PC-9 (cell line): ENCODE measurements at regions not wholly inside any gene's neighbourhood (a gene's known extent, or its start where the extent isn't known, plus 50 kb on each side); places are given as distances from the start of the nearest gene placed in this dataset.

Experiments
- BruUV-seq: library from RNA; stranded (reverse); fragments of 400-500 nt; replicated peaks from 2 replicates; lab custom pipeline; 2021; lab: Mats Ljungman, UMichigan
- CTCF ChIA-PET: fragments of 300-600 bp; sonication (Branson Sonifier 250); formaldehyde crosslinking; loops from one replicate; lab custom pipeline; 2022; ENCODE audit warnings: antibody characterized with exemption; lab: Charles Lee
- POLR2A ChIA-PET: fragments of 300-600 bp; sonication (Branson Sonifier 250); formaldehyde crosslinking; loops from one replicate; lab custom pipeline; 2022; ENCODE audit warnings: antibody characterized with exemption; ENCODE audit not compliant: unreplicated experiment; lab: Charles Lee
- DNase-seq, 2 experiments: peaks; one replicate each; pipeline versions ENCODE4 v3.0.0 to v3.0.0-alpha.2; 2015 to 2022; ENCODE audit warnings: mixed read lengths in 1 of 2
- H2AFZ ChIP-seq: fragments of 200-600 bp; sonication (generic); 2 replicates; pipeline ENCODE4 v1.8.1; 2017; ENCODE audit warnings: antibody characterized with exemption
- H3F3A ChIP-seq: fragments of 200-600 bp; sonication (generic); 2 replicates; pipeline ENCODE4 v1.8.1; 2017; ENCODE audit warnings: antibody characterized with exemption, mild to moderate bottlenecking, low read depth; ENCODE audit not compliant: insufficient read depth
- H3K27ac ChIP-seq: fragments of 200-600 bp; sonication (generic); 2 replicates; pipeline ENCODE4 v1.6.1; 2016; ENCODE audit warnings: mixed run types
- H3K27me3 ChIP-seq: fragments of 200-600 bp; sonication (generic); 2 replicates; pipeline ENCODE4 v1.6.1; 2016; ENCODE audit warnings: low read depth, mixed run types; ENCODE audit not compliant: insufficient read depth
- H3K36me3 ChIP-seq: fragments of 200-600 bp; sonication (generic); 2 replicates; pipeline ENCODE4 v1.6.1; 2016; ENCODE audit warnings: low read depth, mixed run types
- H3K4me1 ChIP-seq: fragments of 200-600 bp; sonication (generic); replicated peaks from 2 replicates; pipeline ENCODE4 v1.6.1; 2016; ENCODE audit warnings: mixed run types; ENCODE audit not compliant: insufficient read depth
- H3K4me2 ChIP-seq: fragments of 200-600 bp; sonication (generic); 2 replicates; pipeline ENCODE4 v1.6.1; 2017; ENCODE audit warnings: mixed run types
- H3K4me3 ChIP-seq: fragments of 200-600 bp; sonication (generic); 2 replicates; pipeline ENCODE4 v1.6.1; 2016; ENCODE audit warnings: mixed run types
- H3K79me2 ChIP-seq: fragments of 200-600 bp; sonication (generic); 2 replicates; pipeline ENCODE4 v1.6.1; 2017; ENCODE audit warnings: low read depth, mixed run types
- H3K9me2 ChIP-seq: fragments of 200-600 bp; sonication (generic); 2 replicates; pipeline ENCODE4 v1.8.1; 2017; ENCODE audit warnings: mild to moderate bottlenecking; ENCODE audit not compliant: insufficient read depth
- H3K9me3 ChIP-seq: fragments of 200-600 bp; sonication (generic); 2 replicates; pipeline ENCODE4 v1.8.1; 2016; ENCODE audit warnings: low read depth; ENCODE audit not compliant: insufficient read depth
- H4K20me1 ChIP-seq: fragments of 200-600 bp; sonication (generic); 2 replicates; pipeline ENCODE4 v1.8.1; 2017; ENCODE audit not compliant: insufficient read depth
- EZH2 ChIP-seq: fragments of 200-600 bp; sonication (generic); IDR thresholded peaks from 2 replicates; pipeline ENCODE4 v1.8.0; 2017; ENCODE audit warnings: antibody characterized with exemption, low read depth
- intact Hi-C: fragments of 100-400 bp; cut with micrococcal nuclease; formaldehyde crosslinking; loops from one replicate; pipeline ENCODE4 v1.10.0; 2022; ENCODE audit not compliant: unreplicated experiment
- TF ChIP-seq, protein P1 (sequence below): fragments of 200-600 bp; sonication (generic); conservative IDR thresholded peaks from 2 replicates; pipeline ENCODE4 v1.6.1; 2017; ENCODE audit warnings: mixed run types, antibody characterized with exemption, mild to moderate bottlenecking, moderate library complexity

DNA sequence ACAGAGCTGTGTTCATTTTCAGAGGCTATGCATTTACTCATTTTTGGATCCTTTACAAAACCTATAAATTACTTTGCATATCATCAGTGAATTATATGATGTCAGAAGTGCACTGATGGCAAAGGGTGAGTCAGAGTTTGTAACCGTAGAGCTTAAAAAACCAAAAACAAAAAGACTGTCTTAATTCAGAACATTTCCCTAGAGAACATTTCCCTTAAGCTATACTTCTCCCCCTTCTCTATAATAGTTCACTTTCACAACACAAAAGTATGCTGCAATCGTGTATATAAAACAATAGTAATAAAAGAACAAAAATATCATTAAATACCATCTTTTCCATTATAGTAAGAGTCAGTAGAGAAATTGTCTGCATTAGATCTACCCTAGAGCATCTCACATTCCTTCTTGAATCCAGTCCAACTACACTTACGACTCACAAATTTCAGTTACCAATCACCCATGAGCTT is 934.9 kb downstream of the LRFN5 start:
- Histone ChIP-seq H3K9me2 (no peaks in the 10 kb centered on the region; the same call in 1 of the 2 replicates), H3K4me2 (no peak overlapping the region), H3K27me3 (no peaks in the 10 kb centered on the region), H3F3A (no peaks in the 10 kb centered on the region), H3K79me2 (no peaks in the 10 kb centered on the region), H3K9me3 (no peaks in the 10 kb centered on the region), H3K4me3 (no peak overlapping the region), H3K36me3 (no peaks in the 10 kb centered on the region), H3K27ac (no peak overlapping the region), H3K4me1 (no peaks in the 10 kb centered on the region), H4K20me1 (no peaks in the 10 kb centered on the region), H2AFZ (no peak overlapping the region)
- ChIA-PET CTCF (no interaction called here), POLR2A (no interaction called here)
- no peak for DNase-seq
- intact Hi-C loops = no loop called here
- no peak for TF ChIP-seq EZH2
- TF ChIP-seq, protein P1, sequence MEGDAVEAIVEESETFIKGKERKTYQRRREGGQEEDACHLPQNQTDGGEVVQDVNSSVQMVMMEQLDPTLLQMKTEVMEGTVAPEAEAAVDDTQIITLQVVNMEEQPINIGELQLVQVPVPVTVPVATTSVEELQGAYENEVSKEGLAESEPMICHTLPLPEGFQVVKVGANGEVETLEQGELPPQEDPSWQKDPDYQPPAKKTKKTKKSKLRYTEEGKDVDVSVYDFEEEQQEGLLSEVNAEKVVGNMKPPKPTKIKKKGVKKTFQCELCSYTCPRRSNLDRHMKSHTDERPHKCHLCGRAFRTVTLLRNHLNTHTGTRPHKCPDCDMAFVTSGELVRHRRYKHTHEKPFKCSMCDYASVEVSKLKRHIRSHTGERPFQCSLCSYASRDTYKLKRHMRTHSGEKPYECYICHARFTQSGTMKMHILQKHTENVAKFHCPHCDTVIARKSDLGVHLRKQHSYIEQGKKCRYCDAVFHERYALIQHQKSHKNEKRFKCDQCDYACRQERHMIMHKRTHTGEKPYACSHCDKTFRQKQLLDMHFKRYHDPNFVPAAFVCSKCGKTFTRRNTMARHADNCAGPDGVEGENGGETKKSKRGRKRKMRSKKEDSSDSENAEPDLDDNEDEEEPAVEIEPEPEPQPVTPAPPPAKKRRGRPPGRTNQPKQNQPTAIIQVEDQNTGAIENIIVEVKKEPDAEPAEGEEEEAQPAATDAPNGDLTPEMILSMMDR = no peak
- no TSS peak for BruUV-seq

DNA sequence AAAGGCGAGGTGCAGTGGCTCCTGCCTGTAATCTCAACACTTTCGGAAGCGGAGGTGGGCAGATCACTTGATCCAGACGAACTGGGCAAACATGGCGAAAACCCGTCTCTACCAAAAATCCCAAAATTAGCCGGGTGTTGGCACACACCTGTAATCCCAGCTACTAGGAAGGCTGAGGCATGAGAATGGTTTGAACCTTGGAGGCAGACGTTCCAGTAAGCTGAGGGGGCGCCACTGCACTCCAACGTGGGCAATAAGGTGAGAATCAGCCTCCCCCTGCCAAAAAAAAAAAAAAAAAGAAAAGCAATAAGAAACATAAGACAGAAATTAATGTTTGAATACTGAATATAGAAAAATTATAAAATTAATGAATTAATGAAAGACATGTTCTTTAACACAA is 928.7 kb downstream of the LRFN5 start:
- Histone ChIP-seq H3K9me3 (no peaks in the 10 kb centered on the region), H2AFZ (peak overlapping the region; percentile 73; the same call in 1 of the 2 replicates), H3K4me2 (peak overlapping the region; percentile 62), H3K4me1 (no peaks in the 10 kb centered on the region), H3K9me2 (no peaks in the 10 kb centered on the region), H4K20me1 (no peaks in the 10 kb centered on the region), H3F3A (no peaks in the 10 kb centered on the region), H3K27me3 (no peaks in the 10 kb centered on the region), H3K4me3 (peak overlapping the region; percentile 39; the same call in 1 of the 2 replicates), H3K79me2 (no peaks in the 10 kb centered on the region), H3K27ac (no peak overlapping the region), H3K36me3 (no peaks in the 10 kb centered on the region)
- ChIA-PET POLR2A (interaction anchor here (0.6 kb wide), 1 partner anchor 320 kb away, joined by 5 read pairs; no protein-coding TSS in a partner anchor), CTCF (interaction anchor here (0.7 kb wide), 1 partner anchor 209 kb away, joined by 3 read pairs; no protein-coding TSS in a partner anchor)
- BruUV-seq = no TSS peak
- peak in 1 of 2 experiments; percentile 6 for DNase-seq
- intact Hi-C loops = no loop called here
- TF ChIP-seq, protein P1 = no peak
- no peak for TF ChIP-seq EZH2

DNA sequence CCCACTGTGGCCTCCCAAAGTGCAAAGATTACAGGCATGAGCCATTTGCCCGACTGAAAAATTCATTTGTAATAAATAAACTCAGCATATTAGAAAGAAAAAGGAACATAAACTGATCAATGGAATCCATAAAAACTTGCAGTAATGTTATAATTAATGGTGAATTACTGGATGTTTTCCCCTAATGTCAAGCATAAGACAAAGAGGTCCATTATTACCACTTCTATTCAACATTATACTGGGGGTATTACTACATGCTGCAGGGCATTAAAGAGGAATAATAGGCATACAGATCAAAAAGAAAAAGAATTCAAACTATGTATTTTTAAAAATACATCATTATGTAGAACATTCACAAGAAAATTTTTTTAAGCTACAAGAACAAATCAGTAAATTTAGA is 926.8 kb downstream of the LRFN5 start:
- Histone ChIP-seq H2AFZ (no peak overlapping the region), H3K4me2 (no peak overlapping the region), H3K36me3 (no peaks in the 10 kb centered on the region), H3K27ac (no peak overlapping the region), H4K20me1 (no peaks in the 10 kb centered on the region), H3K9me2 (peaks cover 4% of the 10 kb centered on the region; the same call in 1 of the 2 replicates), H3K4me3 (no peak overlapping the region), H3K4me1 (no peaks in the 10 kb centered on the region), H3K79me2 (no peaks in the 10 kb centered on the region), H3K9me3 (no peaks in the 10 kb centered on the region), H3F3A (no peaks in the 10 kb centered on the region), H3K27me3 (no peaks in the 10 kb centered on the region)
- DNase-seq = no peak
- BruUV-seq = no TSS peak
- ChIA-PET CTCF (no interaction called here), POLR2A (no interaction called here)
- TF ChIP-seq, protein P1 = no peak
- no peak for TF ChIP-seq EZH2
- intact Hi-C loops = no loop called here
